ENCODE measurements at regions not wholly inside any gene's neighbourhood (a gene's known extent, or its start where the extent isn't known, plus 50 kb on each side); places are given as distances from the start of the nearest gene placed in this dataset.

- TF ChIP-seq CTCF (conservative IDR thresholded peaks at IDR 0.05) (no peak), EZH2 (IDR thresholded peaks at IDR 0.05; ENCODE audit: low read depth) (no peak)
Measured at GRCh38 chr6:33508935-33509926, 54.9 kb downstream of the ZBTB9 start.
